ENCODE measurements at regions not wholly inside any gene's neighbourhood (a gene's known extent, or its start where the extent isn't known, plus 50 kb on each side); places are given as distances from the start of the nearest gene placed in this dataset.

GRCh38 chr2:17996978-17997377 lies 118.5 kb downstream of the KCNS3 start:
- POLR2A ChIA-PET (ENCODE audit: partially characterized antibody): no interaction called here
- Histone ChIP-seq H3K36me3 (ENCODE audit: control insufficient read depth in 2 of 4, insufficient read depth in 4 of 4, low read length in 3 of 4) (no peaks in the 10 kb centered on the region), H3K14ac (ENCODE audit: insufficient read length) (no peak overlapping the region), H3K4ac (replicated peaks; ENCODE audit: insufficient read length, low read depth, low read length) (no peak overlapping the region), H3K4me3 (ENCODE audit: extremely low read depth in 1 of 4, insufficient read depth in 2 of 4, low read depth in 3 of 4, low read length in 4 of 4) (no peak overlapping the region), H4K5ac (ENCODE audit: insufficient read length, low read depth, low read length) (no peak overlapping the region), H2BK5ac (ENCODE audit: low read depth, low read length) (no peak overlapping the region), H3K4me2 (ENCODE audit: insufficient read depth in 1 of 2, low read depth in 2 of 2, low read length in 2 of 2) (no peak overlapping the region), H2AFZ (ENCODE audit: low read length) (no peak overlapping the region), H3K23me2 (ENCODE audit: low read depth, low read length) (no peaks in the 10 kb centered on the region), H3K27ac (ENCODE audit: low read depth, low read length) (no peak overlapping the region), H2BK15ac (ENCODE audit: low read length) (no peak overlapping the region), H2BK120ac (replicated peaks; ENCODE audit: low read depth, low read length) (no peak overlapping the region), H3K18ac (ENCODE audit: extremely low read depth, low read length) (no peak overlapping the region), H4K20me1 (replicated peaks in 1 of 2; ENCODE audit: control insufficient read depth in 1 of 2, insufficient read depth in 2 of 2, low read length in 2 of 2) (no peaks in the 10 kb centered on the region), H2BK20ac (ENCODE audit: low read length) (no peak overlapping the region), H3K27me3 (replicated peaks in 1 of 4; ENCODE audit: control insufficient read depth in 3 of 4, extremely low read depth in 1 of 4, insufficient read depth in 3 of 4, low read length in 3 of 4) (no peaks in the 10 kb centered on the region), H3K79me2 (ENCODE audit: control insufficient read depth in 1 of 2, insufficient read depth in 2 of 2, low read length in 2 of 2) (no peaks in the 10 kb centered on the region), H4K8ac (ENCODE audit: extremely low read depth, insufficient read depth, low read length) (no peak overlapping the region), H2AK5ac (ENCODE audit: low read depth, low read length) (no peak overlapping the region), H3K4me1 (replicated peaks in 1 of 4; ENCODE audit: control insufficient read depth in 3 of 4, insufficient read depth in 4 of 4, low read length in 3 of 4) (peaks cover 0 to 3% (median 0%) of the 10 kb centered on the region in 4 experiments; a peak in 1 of 7 replicates), H3K79me1 (ENCODE audit: low read depth, low read length) (no peaks in the 10 kb centered on the region), H3K56ac (replicated peaks; ENCODE audit: insufficient read length, low read depth, low read length) (no peak overlapping the region), H4K91ac (replicated peaks; ENCODE audit: insufficient read length, low read length) (no peak overlapping the region), H3K9me3 (ENCODE audit: insufficient read depth in 2 of 2, low read depth in 1 of 2, low read length in 1 of 2) (peaks cover 8 to 10% of the 10 kb centered on the region in 2 experiments; a peak in 2 of 4 replicates), H3K23ac (ENCODE audit: insufficient read length) (no peak overlapping the region), H2BK12ac (ENCODE audit: low read depth, low read length) (no peak overlapping the region), H3K9ac (replicated peaks in 1 of 4; ENCODE audit: extremely low read depth in 1 of 4, low read depth in 3 of 4, low read length in 3 of 4) (no peak overlapping the region)
- DNase-seq (ENCODE audit: low read depth in 1 of 2, low spot score in 2 of 2): no peak
- CTCF ChIA-PET (ENCODE audit: partially characterized antibody): no interaction called here
- WGBS, 2 experiments (ENCODE audit: extremely low coverage in 1 of 2, insufficient coverage in 1 of 2, insufficient read length in 1 of 2, insufficient replicate concordance in 2 of 2, low coverage in 1 of 2, low lambda C conversion rate in 2 of 2, missing lambda C conversion rate in 1 of 2): 90% methylated on average over 3 of the region's 3 CpGs; no CpG with 5 or more reads in 1 of the 2 experiments
- FAIRE-seq: no peak
- no peak for TF ChIP-seq KDM5A (IDR thresholded peaks at IDR 0.05; ENCODE audit: low read length)
- no peak for TF ChIP-seq HDAC6 (IDR thresholded peaks at IDR 0.05; ENCODE audit: low read depth, low read length)
- TF ChIP-seq KDM4A (IDR thresholded peaks at IDR 0.05; ENCODE audit: low read depth, low read length, severe bottlenecking): no peak
- no peak for TF ChIP-seq HDAC2 (IDR thresholded peaks at IDR 0.05; ENCODE audit: borderline replicate concordance in 1 of 2, low read depth in 2 of 2, low read length in 2 of 2)
- no peak for TF ChIP-seq YY1 (IDR thresholded peaks at IDR 0.05; ENCODE audit: low read depth, low read length)
- TF ChIP-seq BCL11A (IDR thresholded peaks at IDR 0.05; ENCODE audit: low read depth in 2 of 2, low read length in 2 of 2): no peak
- TF ChIP-seq TCF12 (IDR thresholded peaks at IDR 0.05; ENCODE audit: low read depth, low read length): no peak
- TF ChIP-seq RAD21 (IDR thresholded peaks at IDR 0.05 in 1 of 2, conservative IDR thresholded peaks at IDR 0.05 in 1 of 2; ENCODE audit: low read depth in 2 of 2, low read length in 2 of 2): no peak
- TF ChIP-seq CEBPB (IDR thresholded peaks at IDR 0.05; ENCODE audit: low read depth, low read length): no peak
- no peak for TF ChIP-seq E2F6 (IDR thresholded peaks at IDR 0.05)
- TF ChIP-seq GTF2F1 (IDR thresholded peaks at IDR 0.05; ENCODE audit: borderline replicate concordance, low read depth, low read length): no peak
- no peak for TF ChIP-seq JUN (IDR thresholded peaks at IDR 0.05; ENCODE audit: low read depth, low read length)
- TF ChIP-seq SAP30 (IDR thresholded peaks at IDR 0.05; ENCODE audit: insufficient read depth, insufficient replicate concordance, low read length): no peak
- TF ChIP-seq JUND (IDR thresholded peaks at IDR 0.05; ENCODE audit: low read length): no peak
- no peak for TF ChIP-seq SP1 (IDR thresholded peaks at IDR 0.05; ENCODE audit: low read depth, low read length)
